Activated T-cell treated with anti-CD3 and anti-CD28 coated beads, Interleukin-2, amount 50 U/mL, for 48 hours (primary cell): ENCODE measurements at regions not wholly inside any gene's neighbourhood (a gene's known extent, or its start where the extent isn't known, plus 50 kb on each side); places are given as distances from the start of the nearest gene placed in this dataset.
"Not testable (repeated sequence)": the region's sequence is repeated elsewhere in the genome, so short reads cannot be mapped to it uniquely, and the experiment has no call there.

ENCODE experiments used
- DNase-seq, 2 experiments: peaks; one replicate each; pipeline ENCODE4 v3.0.0-alpha.2; 2020

- no peak for DNase-seq
Measured at GRCh38 chr13:86426437-86426836, 627.2 kb upstream of the SLITRK6 start.

DNA sequence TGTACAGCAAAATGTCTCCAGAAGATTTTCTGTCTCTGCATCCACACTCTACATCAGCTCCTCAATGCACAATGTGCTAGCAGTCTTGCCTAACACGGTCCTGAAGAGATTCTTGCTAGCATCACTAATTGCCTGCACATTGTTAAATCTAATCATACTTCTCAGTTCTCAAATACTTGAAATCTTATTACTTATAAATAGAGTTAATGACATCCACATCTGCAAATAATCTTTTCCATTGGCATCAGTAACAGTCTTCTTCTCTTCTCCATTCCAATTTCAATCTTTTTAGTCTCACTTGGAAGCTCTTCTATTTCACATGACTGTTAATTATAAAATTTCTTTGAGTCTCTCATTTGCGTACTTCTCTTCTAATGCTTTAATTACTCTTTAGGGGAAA, 630.5 kb upstream of the SLITRK6 start:
- no peak for DNase-seq

- no peak for DNase-seq
Measured at GRCh38 chr13:86438034-86438433, 638.8 kb upstream of the SLITRK6 start.

GRCh38 chr13:86445206-86445605, 646.0 kb upstream of the SLITRK6 start:
- no peak for DNase-seq

GRCh38 chr13:86445672-86446071, 646.5 kb upstream of the SLITRK6 start:
- DNase-seq, result no peak

- no peak for DNase-seq
Measured at GRCh38 chr13:86446311-86446710, 647.1 kb upstream of the SLITRK6 start.

- no peak for DNase-seq
Measured at GRCh38 chr13:86447479-86447878, 648.3 kb upstream of the SLITRK6 start.

DNA sequence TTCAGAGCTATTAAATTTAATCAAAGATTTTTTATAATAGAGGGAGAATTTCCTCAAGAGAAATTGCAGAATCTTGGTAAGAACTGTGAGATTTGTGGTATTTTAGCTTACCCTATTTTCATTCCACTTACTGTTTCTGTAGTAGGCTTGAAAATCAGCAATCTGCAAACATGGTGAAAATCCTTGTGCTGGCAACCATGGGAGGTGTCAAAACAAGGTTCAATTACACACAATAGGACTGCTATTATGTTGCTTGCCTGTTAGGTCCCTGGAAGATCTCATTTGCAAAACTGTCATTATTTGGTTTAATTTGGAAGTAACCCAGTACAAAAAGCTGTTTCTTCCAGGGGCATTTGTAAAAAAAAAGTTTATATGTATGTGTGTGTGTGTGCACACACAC, 662.8 kb upstream of the SLITRK6 start:
- no peak for DNase-seq

GRCh38 chr13:86464193-86464592, 665.0 kb upstream of the SLITRK6 start:
- no peak for DNase-seq

DNA sequence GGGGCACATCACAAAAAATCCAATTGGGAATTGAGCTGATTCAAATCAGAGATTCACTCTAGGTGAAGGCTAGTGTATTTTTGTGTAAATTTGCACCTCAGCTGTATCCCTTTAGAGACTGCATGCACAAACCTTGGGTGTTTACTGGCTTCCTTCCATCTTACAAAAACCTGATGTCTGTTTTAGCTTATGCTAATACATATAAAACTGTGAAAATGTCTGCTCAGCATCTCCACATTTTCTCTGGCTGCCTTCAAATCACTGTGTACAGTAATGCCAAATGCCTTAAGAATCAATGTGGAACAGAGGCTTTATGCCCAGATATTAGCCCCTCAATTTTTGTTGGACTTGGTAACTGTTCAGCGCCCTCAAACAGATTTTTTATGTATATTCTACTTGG, 675.8 kb upstream of the SLITRK6 start:
- DNase-seq, result no peak

DNA sequence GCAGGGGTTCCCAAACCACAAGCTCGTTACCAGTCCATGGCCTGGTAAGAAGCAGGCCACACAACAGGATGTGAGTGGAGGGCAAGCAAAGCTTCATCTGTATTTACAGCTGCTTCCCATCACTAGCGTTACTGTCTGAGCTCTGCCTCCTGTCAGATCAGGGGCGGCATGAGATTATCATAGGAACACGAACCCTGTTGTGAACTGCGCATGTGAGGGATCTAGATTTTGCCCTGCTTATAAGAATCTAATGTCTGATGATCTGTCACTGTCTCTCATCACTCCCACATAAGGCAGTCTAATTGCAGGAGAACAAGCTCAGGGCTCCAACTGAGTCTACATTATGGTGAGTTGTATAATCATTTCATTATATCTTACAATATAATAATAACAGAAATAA, 677.4 kb upstream of the SLITRK6 start:
- DNase-seq, result no peak

- DNase-seq, result no peak
Measured at GRCh38 chr13:86486582-86486981, 687.4 kb upstream of the SLITRK6 start.

DNA sequence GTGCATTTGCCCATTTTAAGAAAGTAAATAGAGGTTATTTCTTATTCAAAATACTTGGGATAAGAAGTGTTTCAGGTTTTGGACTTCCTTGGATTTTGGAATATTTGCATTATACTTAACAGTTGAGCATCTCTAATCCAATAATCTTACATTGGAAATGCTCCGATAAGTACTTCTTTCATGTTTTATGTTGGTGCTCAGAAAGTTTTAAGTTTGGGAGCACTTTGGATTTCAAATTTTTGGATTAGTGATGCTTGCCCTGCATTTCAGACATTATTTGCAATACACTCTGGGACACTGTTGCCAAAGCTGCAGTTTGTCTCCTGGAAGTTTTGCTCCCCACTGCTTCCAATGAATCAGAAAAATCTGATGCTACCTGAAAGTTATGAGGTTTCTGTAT, 691.9 kb upstream of the SLITRK6 start:
- DNase-seq, result no peak

GRCh38 chr13:86501931-86502330, 702.7 kb upstream of the SLITRK6 start:
- not testable (repeated sequence) for DNase-seq

GRCh38 chr13:86510792-86511191, 711.6 kb upstream of the SLITRK6 start:
- no peak for DNase-seq

DNA sequence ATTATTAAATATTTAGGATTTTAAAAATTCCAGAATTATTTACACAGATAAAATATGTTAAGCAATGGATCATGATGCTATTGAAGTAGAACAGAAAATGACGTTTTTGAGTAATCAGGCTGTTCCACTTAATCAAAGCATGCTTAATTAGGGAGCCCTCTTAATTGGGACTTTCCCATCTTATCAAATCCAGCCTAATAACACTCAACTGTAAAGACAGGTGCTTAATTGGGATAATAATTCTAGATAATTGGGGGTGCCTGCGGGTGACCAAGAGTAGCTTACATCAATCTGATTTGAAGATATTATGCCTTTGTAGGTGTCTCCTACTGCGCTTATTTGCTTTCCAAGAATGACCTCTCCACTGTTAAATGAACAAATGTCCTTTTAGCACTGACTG, 742.2 kb upstream of the SLITRK6 start:
- no peak for DNase-seq

DNA sequence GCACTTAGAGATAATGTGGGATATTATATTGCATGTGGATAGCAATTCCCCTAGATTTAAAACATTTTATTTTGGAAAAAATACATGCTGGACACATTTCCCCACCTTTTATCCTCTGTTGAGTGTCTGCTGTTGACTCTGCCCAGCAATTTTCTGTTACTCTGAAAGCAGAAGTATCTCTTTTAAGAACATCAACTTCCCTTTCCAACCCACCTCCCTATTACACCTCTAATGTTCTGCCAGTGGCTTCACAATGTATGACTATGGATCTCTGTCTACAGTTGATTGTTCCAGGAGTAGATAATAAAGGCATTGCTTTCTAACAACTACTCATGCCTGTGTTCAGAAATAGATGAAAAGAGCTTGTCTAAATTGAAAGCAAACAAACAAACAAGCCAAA, 754.8 kb upstream of the SLITRK6 start:
- no peak for DNase-seq

- no peak for DNase-seq
Measured at GRCh38 chr13:86559901-86560300, 760.7 kb upstream of the SLITRK6 start.

DNA sequence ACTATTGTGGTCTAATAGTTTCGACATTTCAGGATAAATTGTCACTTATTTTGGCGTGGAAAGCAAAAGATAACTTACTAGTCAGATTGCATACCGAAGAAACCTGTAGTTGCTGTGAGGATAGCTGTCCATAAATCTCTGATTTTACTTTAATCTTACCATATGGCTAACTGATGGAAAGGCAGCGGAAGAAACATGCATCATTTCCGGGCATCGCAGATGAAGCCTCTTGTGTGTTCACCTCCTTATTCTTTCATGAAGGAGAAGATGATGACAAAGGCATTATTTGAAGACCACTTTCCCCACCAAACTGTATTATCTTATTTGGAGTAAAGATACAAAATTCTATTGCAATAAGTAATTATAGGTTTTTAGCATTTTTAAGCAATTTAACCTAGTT, 763.6 kb upstream of the SLITRK6 start:
- DNase-seq, result no peak

GRCh38 chr13:86563308-86563707, 764.1 kb upstream of the SLITRK6 start:
- DNase-seq, result no peak

GRCh38 chr13:86567119-86567518, 767.9 kb upstream of the SLITRK6 start:
- DNase-seq, result no peak

DNA sequence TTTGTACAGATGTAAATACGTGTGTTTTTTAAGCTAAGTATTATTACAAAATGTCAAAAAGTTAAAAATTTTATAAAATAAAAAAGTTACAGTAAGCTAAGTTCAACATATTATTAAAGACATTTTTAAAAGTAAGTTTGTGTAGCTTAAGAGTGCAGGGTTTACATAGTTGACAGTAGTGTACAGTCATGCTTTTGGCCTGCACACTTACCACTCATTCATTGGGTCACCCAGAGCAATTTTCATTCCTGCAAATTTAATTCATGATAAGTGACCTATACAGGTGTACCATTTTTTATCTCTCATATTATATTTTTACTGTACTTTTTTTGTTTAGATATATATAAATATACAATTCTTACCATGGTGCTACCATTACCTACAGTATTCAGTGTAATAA, 769.9 kb upstream of the SLITRK6 start:
- DNase-seq, result no peak

DNA sequence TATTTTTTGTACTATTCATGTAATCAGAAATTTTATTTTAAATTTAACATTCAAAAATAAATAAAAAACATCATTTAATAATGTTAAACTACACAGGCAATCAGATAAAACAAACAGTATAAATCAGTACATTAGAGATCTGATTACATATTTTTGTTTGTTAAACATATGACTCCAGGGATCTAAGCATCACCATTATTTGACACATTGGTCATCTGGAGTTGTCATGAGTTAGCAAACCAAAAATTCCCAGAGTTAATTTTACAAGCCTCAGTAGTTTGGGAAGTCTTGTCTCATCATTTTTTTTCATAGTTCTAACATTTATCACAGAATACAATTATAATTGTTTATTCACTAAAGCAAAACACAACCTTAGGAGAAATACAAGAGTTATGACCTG, 770.8 kb upstream of the SLITRK6 start:
- no peak for DNase-seq

DNA sequence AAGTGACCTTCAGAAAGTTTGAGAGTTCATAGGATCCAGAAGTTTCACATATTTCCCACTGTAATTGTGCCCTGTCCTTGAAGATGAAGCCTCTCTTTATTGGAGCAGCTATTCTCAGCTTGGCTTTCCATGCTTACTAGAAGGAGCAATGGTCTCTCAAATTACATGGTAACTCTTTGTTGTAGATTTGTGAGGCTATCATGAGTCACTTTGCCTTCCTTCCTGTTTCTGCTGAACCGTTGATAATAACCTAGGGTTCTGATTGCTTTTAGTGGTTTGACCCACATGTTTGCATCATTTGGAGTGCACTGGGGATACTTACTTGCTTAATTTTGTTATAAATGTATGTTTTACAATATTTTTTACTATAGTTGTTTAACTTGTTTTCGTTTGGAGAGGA, 772.9 kb upstream of the SLITRK6 start:
- DNase-seq, result no peak

DNA sequence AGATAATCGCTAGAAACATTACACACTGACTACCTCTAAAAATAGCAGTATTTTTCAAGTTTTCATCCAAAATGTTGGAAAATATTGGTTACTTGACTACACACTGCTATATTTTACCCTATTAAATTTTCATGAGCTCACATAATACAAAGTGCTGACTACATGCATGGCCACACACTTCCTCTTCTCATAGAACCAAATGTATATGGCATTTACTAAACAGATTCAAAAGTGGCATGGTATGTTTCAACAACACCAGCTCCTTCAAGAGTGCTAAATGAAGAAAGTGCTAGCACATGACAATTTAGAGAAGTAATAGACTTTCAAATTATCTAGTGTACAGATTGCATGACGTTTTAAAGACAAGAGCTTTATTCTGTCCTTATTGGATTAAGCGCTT, 780.4 kb upstream of the SLITRK6 start:
- DNase-seq, result no peak

- DNase-seq, result no peak
Measured at GRCh38 chr13:86581706-86582105, 782.5 kb upstream of the SLITRK6 start.
